Kidney epithelial cell (primary cell): ENCODE measurements at regions not wholly inside any gene's neighbourhood (a gene's known extent, or its start where the extent isn't known, plus 50 kb on each side); places are given as distances from the start of the nearest gene placed in this dataset.

Experiments
- DNase-seq: peaks from one replicate; pipeline ENCODE4 v3.0.0-alpha.2; 2010; ENCODE audit warnings: low read depth
- H3K27me3 ChIP-seq: 2 replicates; pipeline ENCODE4 v1.6.0; 2011; ENCODE audit warnings: low read length; ENCODE audit not compliant: control insufficient read depth, insufficient read depth
- H3K36me3 ChIP-seq: 2 replicates; pipeline ENCODE4 v1.5.1; 2011; ENCODE audit warnings: low read length; ENCODE audit not compliant: control insufficient read depth, insufficient read depth
- H3K4me3 ChIP-seq: 2 replicates; pipeline ENCODE4 v1.5.1; 2011; ENCODE audit warnings: low read depth, mild to moderate bottlenecking, control low read depth, low read length
- CTCF ChIP-seq: IDR thresholded peaks from 2 replicates; pipeline ENCODE4 v1.5.1; 2011; ENCODE audit warnings: mild to moderate bottlenecking, moderate library complexity, low read length, control low read depth, inconsistent platforms; ENCODE audit not compliant: insufficient read depth, poor library complexity, severe bottlenecking

- Histone ChIP-seq H3K36me3 (no peaks in the 10 kb centered on the region), H3K27me3 (no peaks in the 10 kb centered on the region), H3K4me3 (no peak overlapping the region)
- TF ChIP-seq CTCF = no peak
- no peak for DNase-seq
Measured at GRCh38 chr7:46492466-46492865, 571.4 kb upstream of the IGFBP3 start.

- Histone ChIP-seq H3K27me3 (no peaks in the 10 kb centered on the region), H3K4me3 (no peak overlapping the region), H3K36me3 (no peaks in the 10 kb centered on the region)
- TF ChIP-seq CTCF = no peak
- DNase-seq = no peak
Measured at GRCh38 chr7:46490406-46490805, 569.3 kb upstream of the IGFBP3 start.

- Histone ChIP-seq H3K27me3 (no peaks in the 10 kb centered on the region), H3K36me3 (no peaks in the 10 kb centered on the region), H3K4me3 (no peak overlapping the region)
- no peak for DNase-seq
- TF ChIP-seq CTCF = no peak
Measured at GRCh38 chr7:46489106-46489505, 568.0 kb upstream of the IGFBP3 start.

GRCh38 chr7:46488607-46489006 lies 567.5 kb upstream of the IGFBP3 start:
- H3K27me3 ChIP-seq = no peaks in the 10 kb centered on the region
- no peak for TF ChIP-seq CTCF
- no peak for DNase-seq
- H3K4me3 ChIP-seq = no peak overlapping the region
- H3K36me3 ChIP-seq = no peaks in the 10 kb centered on the region

GRCh38 chr7:46486256-46487206 lies 565.5 kb upstream of the IGFBP3 start:
- no peak overlapping the region for H3K4me3 ChIP-seq
- no peaks in the 10 kb centered on the region for H3K27me3 ChIP-seq
- no peak for TF ChIP-seq CTCF
- peak; percentile 41 for DNase-seq
- no peaks in the 10 kb centered on the region for H3K36me3 ChIP-seq
